ENCODE measurements at regions not wholly inside any gene's neighbourhood (a gene's known extent, or its start where the extent isn't known, plus 50 kb on each side); places are given as distances from the start of the nearest gene placed in this dataset.

DNA sequence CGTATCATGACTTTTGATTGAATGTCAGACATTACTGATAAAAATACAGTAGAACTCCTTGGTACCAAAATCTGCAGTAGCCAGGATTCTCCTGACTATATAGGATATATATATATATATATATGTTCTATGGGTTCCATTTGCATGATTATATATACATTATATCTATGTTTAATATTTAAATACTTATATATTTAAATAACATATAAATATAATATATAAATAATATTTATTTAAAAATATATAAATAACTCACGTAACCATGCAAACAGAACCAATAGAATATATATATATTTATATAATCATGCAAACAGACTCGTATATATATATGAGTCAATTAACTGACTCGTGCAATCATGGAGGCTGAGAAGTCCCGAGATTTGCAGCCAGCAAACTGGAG is 278.8 kb upstream of the PLXNA2 start:
- Histone ChIP-seq H3K4me3 (ENCODE audit: low read length) (no peak overlapping the region), H3K9me3 (replicated peaks; ENCODE audit: low read length) (no peaks in the 10 kb centered on the region), H3K4me1 (ENCODE audit: control insufficient read depth, insufficient read depth, low read length) (no peaks in the 10 kb centered on the region), H3K9ac (ENCODE audit: low read depth, low read length) (no peak overlapping the region), H3K27me3 (ENCODE audit: control insufficient read depth, insufficient read depth, low read length) (no peaks in the 10 kb centered on the region), H3K4me2 (ENCODE audit: low read length) (no peak overlapping the region), H3K36me3 (ENCODE audit: insufficient read depth, low read length) (no peaks in the 10 kb centered on the region)

DNA sequence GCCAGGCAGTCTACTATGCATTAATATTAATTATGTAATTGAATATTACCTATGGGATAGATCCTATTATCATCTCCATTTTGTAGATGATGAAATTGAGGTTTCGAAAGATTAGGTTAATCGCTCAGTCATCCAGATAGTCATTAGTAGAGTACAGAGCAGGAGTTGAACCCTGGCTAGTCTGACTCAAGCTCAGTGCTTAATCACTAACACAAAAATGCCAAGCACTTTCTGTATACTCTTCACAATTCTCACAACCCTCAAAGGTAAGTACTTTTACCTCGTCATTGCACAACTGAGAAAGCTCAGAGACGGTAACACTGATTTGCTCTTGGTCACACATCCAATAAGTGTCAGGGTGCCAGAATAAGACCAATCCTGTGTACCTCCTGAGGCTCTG is 280.2 kb upstream of the PLXNA2 start:
- Histone ChIP-seq H3K36me3 (ENCODE audit: insufficient read depth, low read length) (no peaks in the 10 kb centered on the region), H3K9me3 (replicated peaks; ENCODE audit: low read length) (no peaks in the 10 kb centered on the region), H3K4me1 (ENCODE audit: control insufficient read depth, insufficient read depth, low read length) (no peaks in the 10 kb centered on the region), H3K4me3 (ENCODE audit: low read length) (no peak overlapping the region), H3K27me3 (ENCODE audit: control insufficient read depth, insufficient read depth, low read length) (peaks cover 3% of the 10 kb centered on the region), H3K4me2 (ENCODE audit: low read length) (no peak overlapping the region), H3K9ac (ENCODE audit: low read depth, low read length) (no peak overlapping the region)

DNA sequence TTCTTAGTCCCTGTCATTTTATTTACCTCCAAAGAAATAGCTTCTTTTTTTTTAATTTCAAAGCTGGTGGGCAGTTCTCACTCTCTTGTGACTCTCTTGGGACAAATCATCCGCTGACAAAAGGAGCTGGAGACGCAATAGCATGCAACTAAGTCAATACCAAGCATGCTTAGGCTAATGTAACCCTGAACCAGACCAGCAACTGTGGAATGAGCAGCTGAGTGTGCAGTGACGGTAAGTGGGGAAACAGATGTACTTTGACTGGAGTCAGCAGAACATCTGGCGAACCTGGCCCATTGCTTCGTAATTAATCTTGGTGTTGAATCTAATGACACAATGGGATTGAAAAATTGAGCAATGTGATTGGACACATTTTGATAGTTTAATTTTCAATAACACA is 280.7 kb upstream of the PLXNA2 start:
- H3K4me2 ChIP-seq (ENCODE audit: low read length) = no peak overlapping the region
- H3K9ac ChIP-seq (ENCODE audit: low read depth, low read length) = no peak overlapping the region
- peaks cover 3% of the 10 kb centered on the region for H3K27me3 ChIP-seq (ENCODE audit: control insufficient read depth, insufficient read depth, low read length)
- no peak overlapping the region for H3K4me3 ChIP-seq (ENCODE audit: low read length)
- H3K4me1 ChIP-seq (ENCODE audit: control insufficient read depth, insufficient read depth, low read length) = no peaks in the 10 kb centered on the region
- no peaks in the 10 kb centered on the region for H3K9me3 ChIP-seq (replicated peaks; ENCODE audit: low read length)
- H3K36me3 ChIP-seq (ENCODE audit: insufficient read depth, low read length) = no peaks in the 10 kb centered on the region

DNA sequence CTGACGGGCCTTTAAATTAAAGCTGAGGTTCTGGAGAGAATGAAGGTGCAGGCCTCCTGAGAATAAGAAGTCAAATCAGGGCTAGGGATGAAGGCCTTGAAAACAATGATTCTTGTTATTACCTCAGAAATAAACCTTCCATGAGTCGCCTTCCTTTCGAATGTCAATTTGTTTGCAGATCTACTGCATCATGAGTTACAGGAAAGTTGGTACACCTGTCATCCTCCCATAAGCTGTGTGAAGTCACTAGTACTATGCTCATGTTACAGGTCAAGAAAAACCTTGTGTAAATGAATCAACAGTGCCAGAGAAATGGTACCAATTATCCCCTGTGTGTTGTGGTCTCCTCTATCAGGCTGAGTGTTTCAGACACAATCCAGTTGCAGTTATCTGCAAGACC is 281.2 kb upstream of the PLXNA2 start:
- Histone ChIP-seq H3K9me3 (replicated peaks; ENCODE audit: low read length) (no peaks in the 10 kb centered on the region), H3K4me3 (ENCODE audit: low read length) (no peak overlapping the region), H3K4me1 (ENCODE audit: control insufficient read depth, insufficient read depth, low read length) (no peaks in the 10 kb centered on the region), H3K4me2 (ENCODE audit: low read length) (no peak overlapping the region), H3K27me3 (ENCODE audit: control insufficient read depth, insufficient read depth, low read length) (peaks cover 7% of the 10 kb centered on the region), H3K9ac (ENCODE audit: low read depth, low read length) (no peak overlapping the region), H3K36me3 (ENCODE audit: insufficient read depth, low read length) (no peaks in the 10 kb centered on the region)

DNA sequence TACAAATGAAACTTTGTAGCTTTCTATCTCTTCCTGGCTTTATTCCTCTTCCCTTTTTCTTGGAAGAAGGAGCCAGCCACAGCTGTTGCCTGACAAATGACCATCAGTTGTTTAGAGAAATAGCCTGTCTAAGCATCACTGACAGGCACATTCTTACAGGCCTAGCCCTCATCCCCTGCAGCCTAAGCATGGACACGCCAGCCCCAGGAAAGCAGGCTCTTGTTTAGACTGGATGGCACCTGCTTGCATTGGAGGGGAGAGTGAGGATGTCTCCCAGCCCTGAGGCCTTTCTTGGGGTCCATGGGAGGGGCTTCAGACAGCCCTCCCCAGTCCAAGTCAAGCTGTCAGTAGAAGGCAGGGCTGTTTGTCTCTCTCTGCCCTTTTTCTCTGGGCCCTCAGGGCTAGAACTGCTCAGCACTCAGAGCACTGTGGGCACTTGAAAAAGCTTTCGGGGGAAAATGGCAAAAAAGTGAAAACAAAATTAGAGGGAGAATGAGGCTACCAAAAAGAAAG is 282.5 kb upstream of the PLXNA2 start:
- H3K4me2 ChIP-seq (ENCODE audit: low read length) = no peak overlapping the region
- H3K4me3 ChIP-seq (ENCODE audit: low read length) = no peak overlapping the region
- H3K27me3 ChIP-seq (ENCODE audit: control insufficient read depth, insufficient read depth, low read length) = peaks cover 7% of the 10 kb centered on the region
- H3K9ac ChIP-seq (ENCODE audit: low read depth, low read length) = no peak overlapping the region
- no peaks in the 10 kb centered on the region for H3K4me1 ChIP-seq (ENCODE audit: control insufficient read depth, insufficient read depth, low read length)
- H3K9me3 ChIP-seq (replicated peaks; ENCODE audit: low read length) = no peaks in the 10 kb centered on the region
- H3K36me3 ChIP-seq (ENCODE audit: insufficient read depth, low read length) = no peaks in the 10 kb centered on the region

DNA sequence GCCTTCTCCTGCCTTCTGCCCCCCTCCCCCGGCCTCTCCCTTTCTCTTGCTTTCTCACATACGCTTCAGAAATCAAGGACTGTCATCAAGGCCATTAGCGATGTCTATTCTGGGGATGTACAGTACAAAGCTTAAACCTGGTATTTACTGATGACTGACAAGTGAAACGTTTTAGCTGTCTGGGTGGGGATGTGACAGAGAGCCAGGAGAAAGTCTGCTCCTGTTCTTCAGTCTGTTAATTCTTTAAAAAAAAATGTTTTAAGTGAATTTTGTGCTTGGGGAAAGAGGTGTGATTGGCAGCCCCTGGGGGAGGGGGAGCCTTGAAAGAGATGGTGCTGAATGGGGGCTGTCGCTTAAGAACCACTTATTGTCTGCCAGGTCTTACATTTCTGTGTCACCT is 283.0 kb upstream of the PLXNA2 start:
- Histone ChIP-seq H3K4me3 (ENCODE audit: low read length) (no peak overlapping the region), H3K36me3 (ENCODE audit: insufficient read depth, low read length) (no peaks in the 10 kb centered on the region), H3K9ac (ENCODE audit: low read depth, low read length) (no peak overlapping the region), H3K9me3 (replicated peaks; ENCODE audit: low read length) (no peaks in the 10 kb centered on the region), H3K4me1 (ENCODE audit: control insufficient read depth, insufficient read depth, low read length) (no peaks in the 10 kb centered on the region), H3K27me3 (ENCODE audit: control insufficient read depth, insufficient read depth, low read length) (peaks cover 7% of the 10 kb centered on the region), H3K4me2 (ENCODE audit: low read length) (no peak overlapping the region)

DNA sequence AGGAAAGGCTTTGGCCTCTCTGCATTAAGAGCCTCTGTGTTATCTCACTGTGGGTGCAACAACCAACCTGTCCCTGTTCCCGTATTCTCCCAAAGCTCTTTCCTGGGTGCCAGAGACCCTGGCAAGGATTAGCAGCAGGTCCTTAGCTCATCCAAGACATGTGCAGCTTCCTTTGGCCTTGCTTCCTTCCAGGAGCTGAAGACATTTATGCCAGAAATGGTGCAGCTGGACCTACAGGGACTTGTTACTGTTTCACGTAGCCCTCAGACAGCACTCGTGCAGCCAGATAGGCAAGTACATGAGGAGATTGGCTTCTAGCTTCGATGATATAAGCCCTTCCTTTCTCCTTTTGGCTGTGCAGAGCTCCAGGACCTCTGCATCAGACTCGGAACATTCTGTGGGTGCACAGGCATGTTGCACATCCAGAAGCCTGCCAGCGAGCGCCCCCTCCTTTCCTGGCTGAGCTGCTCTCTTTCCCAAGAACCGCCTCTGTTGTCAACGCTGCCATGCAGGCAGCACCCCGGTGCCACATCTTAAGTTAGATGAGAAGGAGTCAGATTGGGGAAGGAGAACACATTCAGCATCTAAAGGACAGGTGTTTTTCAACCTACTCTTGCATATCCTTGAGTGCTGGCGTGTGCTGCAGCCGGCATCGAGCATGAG is 284.5 kb upstream of the PLXNA2 start:
- Histone ChIP-seq H3K9me3 (replicated peaks; ENCODE audit: low read length) (no peaks in the 10 kb centered on the region), H3K36me3 (ENCODE audit: insufficient read depth, low read length) (no peaks in the 10 kb centered on the region), H3K4me3 (ENCODE audit: low read length) (no peak overlapping the region), H3K27me3 (ENCODE audit: control insufficient read depth, insufficient read depth, low read length) (peaks cover 10% of the 10 kb centered on the region), H3K4me2 (ENCODE audit: low read length) (no peak overlapping the region), H3K9ac (ENCODE audit: low read depth, low read length) (no peak overlapping the region), H3K4me1 (ENCODE audit: control insufficient read depth, insufficient read depth, low read length) (no peaks in the 10 kb centered on the region)

DNA sequence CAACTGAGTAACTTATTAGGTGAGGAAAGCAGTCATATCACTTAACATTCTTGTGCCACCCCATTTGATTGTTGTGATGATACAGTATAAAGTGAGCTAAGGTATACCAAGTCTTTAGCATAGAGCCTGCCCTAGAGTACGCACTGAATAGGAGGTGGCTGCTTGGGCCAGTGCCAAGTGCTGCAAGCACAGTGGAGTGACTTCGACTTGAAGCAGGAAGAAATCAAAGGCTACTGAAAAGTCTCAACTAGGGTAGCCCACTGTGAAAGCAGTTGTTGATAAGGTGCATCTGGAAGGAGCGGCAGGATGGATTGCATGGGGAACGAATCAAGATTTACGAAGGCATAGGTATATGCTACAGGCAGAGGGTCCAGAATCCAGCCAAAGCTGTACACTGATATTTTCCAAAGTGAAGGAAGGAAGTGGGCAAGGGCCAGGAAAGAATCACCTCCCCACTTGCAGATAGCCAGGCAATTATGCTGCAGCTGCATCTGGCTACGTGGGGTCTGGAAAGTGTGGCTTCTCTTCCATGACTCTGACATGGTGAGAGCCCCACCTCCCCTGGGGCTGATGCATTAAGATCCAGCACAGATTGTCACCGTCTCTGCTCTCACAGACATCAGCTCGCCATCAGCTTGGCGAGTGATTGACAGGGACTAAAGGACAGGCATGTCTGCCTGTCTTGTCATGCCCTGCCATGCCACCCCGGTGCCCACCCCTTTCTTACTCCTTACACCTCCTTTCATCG is 287.0 kb upstream of the PLXNA2 start:
- no peak overlapping the region for H3K9ac ChIP-seq (ENCODE audit: low read depth, low read length)
- no peaks in the 10 kb centered on the region for H3K9me3 ChIP-seq (replicated peaks; ENCODE audit: low read length)
- no peak overlapping the region for H3K4me2 ChIP-seq (ENCODE audit: low read length)
- H3K4me3 ChIP-seq (ENCODE audit: low read length) = no peak overlapping the region
- H3K4me1 ChIP-seq (ENCODE audit: control insufficient read depth, insufficient read depth, low read length) = no peaks in the 10 kb centered on the region
- peaks cover 17% of the 10 kb centered on the region for H3K27me3 ChIP-seq (ENCODE audit: control insufficient read depth, insufficient read depth, low read length)
- no peaks in the 10 kb centered on the region for H3K36me3 ChIP-seq (ENCODE audit: insufficient read depth, low read length)

DNA sequence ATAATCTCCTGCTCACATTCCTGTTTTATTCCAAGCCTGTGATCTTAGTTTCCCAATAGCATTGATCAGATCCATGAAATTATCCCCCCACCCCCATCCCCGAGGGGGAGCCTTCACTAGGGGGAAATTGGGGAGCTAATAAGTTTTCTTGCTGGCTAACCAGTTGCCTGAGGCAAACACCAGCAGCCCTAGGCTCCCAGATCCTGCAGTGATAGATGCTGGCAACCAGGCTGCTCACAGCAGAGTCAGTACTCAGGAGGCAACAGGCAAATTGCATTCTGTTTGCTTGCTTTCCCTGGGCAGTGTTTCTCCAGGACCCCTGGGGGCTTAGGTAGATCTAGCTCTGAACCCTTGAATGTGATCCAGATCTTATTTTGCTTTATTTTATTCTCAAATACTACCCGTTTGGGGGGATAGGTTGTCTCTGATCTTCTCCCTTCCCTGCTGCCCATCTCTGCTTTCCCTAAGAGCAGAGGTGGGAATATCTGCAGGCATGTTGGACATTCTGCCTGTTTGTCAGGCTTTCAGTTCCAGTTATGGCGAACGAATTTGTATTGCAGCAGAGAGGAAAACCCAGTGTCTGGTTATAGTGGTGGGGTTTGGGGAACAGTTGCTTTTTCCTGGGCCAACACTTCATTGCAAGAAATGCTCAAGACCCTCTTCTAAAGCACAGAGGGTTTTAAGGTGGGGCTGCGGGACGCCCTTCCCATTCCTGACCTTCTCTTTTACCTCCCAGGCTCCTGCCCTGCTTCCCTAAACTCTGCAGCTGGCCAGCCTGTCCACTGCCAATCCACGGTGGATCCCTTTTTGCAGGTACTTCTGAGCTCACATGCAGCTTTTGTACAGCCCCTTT is 289.8 kb upstream of the PLXNA2 start:
- H3K4me1 ChIP-seq (ENCODE audit: control insufficient read depth, insufficient read depth, low read length) = no peaks in the 10 kb centered on the region
- H3K9ac ChIP-seq (ENCODE audit: low read depth, low read length) = no peak overlapping the region
- H3K9me3 ChIP-seq (replicated peaks; ENCODE audit: low read length) = no peaks in the 10 kb centered on the region
- peaks cover 14% of the 10 kb centered on the region for H3K27me3 ChIP-seq (ENCODE audit: control insufficient read depth, insufficient read depth, low read length)
- H3K36me3 ChIP-seq (ENCODE audit: insufficient read depth, low read length) = no peaks in the 10 kb centered on the region
- no peak overlapping the region for H3K4me2 ChIP-seq (ENCODE audit: low read length)
- H3K4me3 ChIP-seq (ENCODE audit: low read length) = no peak overlapping the region

DNA sequence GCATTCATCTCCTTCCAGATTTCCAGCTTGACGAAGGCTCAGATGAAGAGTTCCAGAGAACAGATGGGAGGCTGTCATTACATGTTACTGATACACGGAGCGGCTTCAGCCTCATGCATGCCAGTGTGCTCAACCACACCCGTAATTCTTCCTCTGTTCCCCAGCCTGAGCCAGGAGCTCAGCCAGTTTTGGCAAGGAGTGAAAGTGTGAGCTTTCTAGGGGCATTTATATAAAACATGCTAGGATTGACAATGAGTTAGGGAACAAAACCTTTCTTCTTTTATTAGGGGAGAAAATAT is 290.4 kb upstream of the PLXNA2 start:
- H3K9ac ChIP-seq (ENCODE audit: low read depth, low read length) = no peak overlapping the region
- H3K9me3 ChIP-seq (replicated peaks; ENCODE audit: low read length) = no peaks in the 10 kb centered on the region
- H3K4me2 ChIP-seq (ENCODE audit: low read length) = no peak overlapping the region
- H3K4me1 ChIP-seq (ENCODE audit: control insufficient read depth, insufficient read depth, low read length) = no peaks in the 10 kb centered on the region
- peaks cover 14% of the 10 kb centered on the region for H3K27me3 ChIP-seq (ENCODE audit: control insufficient read depth, insufficient read depth, low read length)
- no peak overlapping the region for H3K4me3 ChIP-seq (ENCODE audit: low read length)
- H3K36me3 ChIP-seq (ENCODE audit: insufficient read depth, low read length) = no peaks in the 10 kb centered on the region

DNA sequence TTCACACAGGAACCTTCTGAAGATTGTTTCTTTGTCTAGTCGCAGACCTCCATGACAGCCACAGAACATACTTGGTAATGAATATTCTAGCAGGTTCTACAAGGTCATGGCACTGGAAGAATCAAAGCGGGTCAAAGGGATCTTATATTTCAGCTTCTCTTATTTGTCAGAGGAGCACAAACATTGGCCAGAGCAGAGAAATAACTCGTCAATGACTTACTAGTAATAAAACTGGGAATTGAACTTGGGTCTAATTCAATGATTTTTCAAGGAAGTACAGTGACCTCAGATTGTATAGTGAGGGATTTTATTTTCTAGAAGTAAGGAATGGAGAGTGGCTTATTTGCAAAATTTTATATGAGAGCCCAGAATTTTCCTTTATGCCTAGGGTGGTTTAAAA is 290.8 kb upstream of the PLXNA2 start:
- Histone ChIP-seq H3K9ac (ENCODE audit: low read depth, low read length) (no peak overlapping the region), H3K27me3 (ENCODE audit: control insufficient read depth, insufficient read depth, low read length) (peaks cover 14% of the 10 kb centered on the region), H3K36me3 (ENCODE audit: insufficient read depth, low read length) (no peaks in the 10 kb centered on the region), H3K4me3 (ENCODE audit: low read length) (no peak overlapping the region), H3K4me2 (ENCODE audit: low read length) (no peak overlapping the region), H3K9me3 (replicated peaks; ENCODE audit: low read length) (no peaks in the 10 kb centered on the region), H3K4me1 (ENCODE audit: control insufficient read depth, insufficient read depth, low read length) (no peaks in the 10 kb centered on the region)
